ENCODE measurements at regions not wholly inside any gene's neighbourhood (a gene's known extent, or its start where the extent isn't known, plus 50 kb on each side); places are given as distances from the start of the nearest gene placed in this dataset.
"Not testable (repeated sequence)": the region's sequence is repeated elsewhere in the genome, so short reads cannot be mapped to it uniquely, and the experiment has no call there.

DNA sequence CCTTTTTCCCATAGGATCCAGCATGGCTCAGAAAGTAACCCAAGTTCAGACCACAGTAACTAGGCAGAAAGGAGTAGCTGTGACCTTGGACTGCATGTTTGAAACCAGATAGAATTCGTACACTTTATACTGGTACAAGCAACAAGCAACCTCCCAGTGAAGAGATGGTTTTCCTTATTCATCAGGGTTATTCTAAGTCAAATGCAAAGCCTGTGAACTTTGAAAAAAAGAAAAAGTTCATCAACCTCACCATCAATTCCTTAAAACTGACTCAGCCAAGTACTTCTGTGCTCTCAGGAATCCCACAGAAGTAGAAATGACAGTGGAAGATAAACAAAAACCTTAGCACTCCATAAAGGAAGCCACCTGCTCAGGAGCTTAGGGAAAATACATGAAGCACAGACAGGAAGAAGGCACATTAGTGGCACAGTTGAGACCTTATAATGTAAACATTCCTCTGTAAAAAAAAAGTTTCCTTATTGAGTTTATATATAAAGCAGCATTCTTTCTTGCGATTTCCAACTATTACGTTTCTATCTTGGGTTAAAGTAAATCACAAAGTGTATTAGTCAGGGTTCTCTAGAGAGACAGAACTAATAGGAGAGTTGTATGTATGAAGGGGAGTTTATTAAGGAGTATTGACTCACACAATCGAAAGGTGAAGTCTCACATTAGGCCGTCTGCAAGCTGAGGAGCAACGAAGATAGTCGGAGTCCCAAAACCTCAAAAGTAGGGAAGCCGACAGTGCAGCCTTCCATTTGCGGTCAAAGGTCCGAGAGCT is 398.4 kb downstream of the DAD1 start:
- DNase-seq (ENCODE audit: low spot score): peak; percentile 40

DNA sequence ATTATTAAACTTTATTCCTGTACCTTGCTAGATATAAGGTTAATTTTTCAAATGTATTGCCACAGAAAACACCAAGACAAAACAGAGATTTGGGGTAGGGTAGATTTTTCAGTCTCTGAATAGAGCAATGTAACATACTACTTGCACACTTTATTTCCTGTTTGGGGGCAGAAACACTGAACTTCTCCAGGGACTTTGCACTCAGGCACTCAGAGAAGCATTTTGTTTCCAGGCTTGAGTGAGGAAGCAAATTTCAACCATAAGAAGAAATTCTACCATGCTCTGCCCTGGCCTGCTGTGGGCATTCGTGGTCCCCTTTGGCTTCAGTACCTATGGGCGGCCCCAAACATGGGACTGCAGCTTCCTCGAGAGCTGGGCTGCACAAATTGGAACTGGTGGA is 399.1 kb downstream of the DAD1 start:
- DNase-seq (ENCODE audit: low spot score): no peak

DNA sequence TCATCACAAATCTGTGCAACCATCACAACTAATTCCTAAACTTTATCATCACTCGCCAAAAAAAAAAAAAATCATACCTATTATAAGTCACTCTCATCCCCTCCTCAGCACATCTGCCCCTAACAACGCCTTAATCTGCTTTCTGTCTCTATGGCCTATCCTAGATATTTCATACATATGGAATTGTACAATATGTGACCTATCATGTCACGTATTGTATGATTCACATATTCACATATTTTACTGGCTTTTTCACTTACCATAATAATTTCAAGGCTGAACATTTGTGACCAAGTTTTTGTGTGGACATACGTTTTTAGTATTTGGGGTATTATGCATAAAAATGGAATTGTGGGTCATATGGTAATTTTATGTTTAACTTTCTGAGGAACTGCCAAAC is 400.7 kb downstream of the DAD1 start:
- no peak for DNase-seq (ENCODE audit: low spot score)

DNA sequence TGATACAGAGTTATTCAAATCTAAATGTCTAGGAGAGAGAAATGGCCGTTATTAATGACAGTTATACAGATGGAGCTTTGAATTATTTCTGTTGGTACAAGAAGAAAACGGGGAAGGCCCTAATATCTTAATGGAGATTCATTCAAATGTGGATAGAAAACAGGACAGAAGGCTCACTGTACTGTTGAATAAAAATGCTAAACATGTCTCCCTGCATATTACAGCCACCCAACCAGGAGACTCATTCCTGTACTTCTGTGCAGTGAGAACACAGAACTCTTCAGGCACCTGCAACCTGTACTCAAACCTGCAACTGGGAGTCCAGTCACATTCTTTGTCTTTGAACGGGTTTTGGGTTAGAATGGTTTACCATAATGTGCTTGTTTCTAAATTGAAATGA is 403.2 kb downstream of the DAD1 start:
- no peak for DNase-seq (ENCODE audit: low spot score)

DNA sequence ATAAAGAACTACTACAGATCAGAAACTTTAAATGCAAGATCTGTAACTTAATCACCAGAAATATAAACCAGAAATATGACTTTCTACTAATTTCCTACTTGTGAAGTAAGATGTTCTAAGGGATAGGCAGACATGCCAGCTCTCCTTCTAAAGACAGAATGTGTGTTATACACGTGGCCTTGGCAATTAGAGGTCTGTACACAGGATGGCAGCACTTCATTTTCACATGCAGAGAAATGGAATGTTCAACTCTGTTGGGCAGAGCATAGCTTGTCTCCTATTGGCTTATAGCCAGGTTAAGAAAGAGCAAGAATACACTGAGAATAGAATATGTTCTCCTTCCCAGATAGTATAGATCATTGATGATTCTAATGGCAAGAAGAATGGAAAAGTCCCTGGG is 403.8 kb downstream of the DAD1 start:
- no peak for DNase-seq (ENCODE audit: low spot score)

DNA sequence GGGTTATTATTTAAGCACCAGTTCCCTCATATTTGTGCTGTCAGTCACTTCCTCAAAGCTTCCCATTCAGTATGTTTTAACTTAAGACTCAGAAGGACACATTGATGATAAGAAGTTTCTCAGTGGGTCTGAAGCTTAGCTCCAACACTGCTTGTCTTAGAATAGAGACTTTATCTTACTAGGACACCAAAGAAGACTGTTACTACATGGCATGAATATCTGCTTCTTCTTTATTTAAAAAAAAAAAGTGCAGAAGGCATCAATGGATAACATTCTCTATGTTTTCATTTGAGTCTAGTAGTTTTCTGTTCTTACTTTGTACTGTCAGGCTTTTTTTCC is 404.2 kb downstream of the DAD1 start:
- DNase-seq (ENCODE audit: low spot score): no peak

DNA sequence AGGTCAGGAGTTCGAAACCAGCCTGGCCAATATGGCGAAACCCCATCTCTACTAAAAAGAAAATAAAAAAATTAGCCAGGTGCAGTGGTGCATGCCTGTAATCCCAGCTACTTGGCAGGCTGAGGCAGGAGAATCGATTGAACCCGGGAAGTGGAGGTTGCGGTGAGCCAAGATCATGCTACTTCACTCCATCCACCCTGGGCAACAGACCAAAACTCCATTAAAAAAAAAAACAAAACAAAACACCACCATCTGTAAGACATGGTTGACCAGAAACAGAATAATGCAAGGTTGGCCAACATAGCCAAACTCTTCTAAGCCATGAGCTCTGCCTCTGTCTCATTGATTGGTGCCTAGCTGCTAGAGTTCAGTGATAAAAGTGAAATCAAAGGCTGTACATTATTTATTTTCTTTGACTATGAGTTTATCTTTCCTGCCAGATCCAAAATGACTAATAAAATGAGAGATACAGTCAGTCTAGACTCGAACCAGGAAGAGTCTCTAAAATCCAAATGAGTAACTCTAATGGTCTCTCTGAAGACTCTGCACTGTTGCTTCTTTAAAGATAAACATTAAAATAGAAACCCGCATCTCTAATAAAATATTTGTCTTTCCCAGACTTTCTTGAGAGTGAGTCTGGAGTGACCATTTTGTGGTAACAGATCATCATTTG is 404.7 kb downstream of the DAD1 start:
- DNase-seq (ENCODE audit: low spot score): peak; percentile 5

DNA sequence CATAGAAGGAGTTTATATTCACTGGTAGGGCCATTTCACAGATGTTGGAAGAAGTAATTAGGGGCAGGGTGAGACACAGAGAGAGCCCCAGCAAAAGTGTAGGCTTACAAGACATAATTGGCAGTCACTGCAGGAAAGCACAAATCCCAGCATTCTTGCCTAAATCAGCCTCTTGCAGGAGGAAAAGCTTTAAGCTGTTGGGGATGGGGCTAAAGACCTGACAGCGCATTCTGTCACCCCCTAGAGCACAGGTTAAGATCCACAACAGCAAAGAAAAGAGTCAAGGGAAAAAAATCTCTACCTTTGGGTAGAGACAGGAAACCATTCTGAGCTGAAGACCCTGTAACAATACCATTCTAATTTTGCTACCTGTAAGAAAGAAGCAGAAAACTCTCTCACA is 409.0 kb downstream of the DAD1 start:
- DNase-seq (ENCODE audit: low spot score): no peak

DNA sequence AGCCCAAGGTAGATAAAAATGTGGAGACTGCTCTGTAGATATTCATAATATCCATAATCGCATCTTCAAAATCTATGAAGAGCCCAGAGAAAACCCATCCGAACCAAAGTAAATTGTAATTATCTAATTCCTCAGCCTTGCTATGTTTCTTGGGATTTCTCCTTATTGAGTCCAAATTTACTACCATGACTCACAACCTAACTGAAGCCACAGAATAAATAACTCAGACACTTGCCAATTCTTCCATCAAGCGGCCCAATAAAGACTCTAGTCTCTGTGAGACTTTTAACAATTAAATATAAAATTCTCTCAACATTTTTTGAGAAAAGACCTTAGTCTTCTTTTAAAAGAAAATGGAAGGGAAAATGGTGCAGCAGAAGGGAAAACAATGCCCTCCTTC is 409.8 kb downstream of the DAD1 start:
- no peak for DNase-seq (ENCODE audit: low spot score)

DNA sequence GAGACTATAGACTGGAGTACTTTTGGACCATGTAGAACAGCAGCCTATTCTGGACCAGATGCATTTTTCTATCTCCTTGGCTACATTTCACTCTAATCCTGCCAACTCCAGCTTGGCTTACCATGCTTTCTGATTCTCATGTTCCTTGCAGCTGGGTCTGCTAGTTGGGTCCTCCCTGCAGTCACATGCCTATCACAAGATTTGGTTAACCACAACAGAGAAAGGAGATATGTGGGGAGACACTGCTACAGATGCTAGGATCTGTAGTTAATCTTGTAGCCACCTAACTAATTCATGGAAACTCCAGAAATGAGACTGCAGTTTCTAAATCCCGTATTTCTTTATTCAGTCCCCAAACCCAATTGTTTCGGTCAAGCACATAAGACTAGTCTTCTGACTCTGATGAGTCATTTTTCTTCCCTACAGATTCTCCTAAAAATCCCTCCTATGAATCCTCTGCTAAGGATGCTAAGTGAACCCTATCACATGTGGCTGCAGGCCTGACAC is 410.6 kb downstream of the DAD1 start:
- DNase-seq (ENCODE audit: low spot score): no peak

DNA sequence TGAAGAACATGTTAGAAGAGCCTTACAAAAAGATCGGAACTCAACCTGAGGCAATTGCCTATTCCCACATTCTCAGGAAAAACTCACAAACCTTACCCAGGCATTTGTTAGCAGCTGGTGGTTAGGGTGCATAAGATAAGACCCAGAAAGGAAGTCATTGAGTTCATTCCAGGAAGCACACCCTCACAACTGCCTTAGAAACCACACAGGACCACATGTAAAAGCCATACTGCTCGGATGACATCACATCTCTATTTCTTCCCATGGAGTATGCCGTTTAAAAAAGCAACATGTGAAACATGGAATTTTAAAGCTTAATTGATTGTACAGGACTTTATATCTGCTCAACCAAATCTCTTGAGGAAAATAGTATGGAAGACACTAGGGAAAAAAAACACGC is 411.2 kb downstream of the DAD1 start:
- no peak for DNase-seq (ENCODE audit: low spot score)

DNA sequence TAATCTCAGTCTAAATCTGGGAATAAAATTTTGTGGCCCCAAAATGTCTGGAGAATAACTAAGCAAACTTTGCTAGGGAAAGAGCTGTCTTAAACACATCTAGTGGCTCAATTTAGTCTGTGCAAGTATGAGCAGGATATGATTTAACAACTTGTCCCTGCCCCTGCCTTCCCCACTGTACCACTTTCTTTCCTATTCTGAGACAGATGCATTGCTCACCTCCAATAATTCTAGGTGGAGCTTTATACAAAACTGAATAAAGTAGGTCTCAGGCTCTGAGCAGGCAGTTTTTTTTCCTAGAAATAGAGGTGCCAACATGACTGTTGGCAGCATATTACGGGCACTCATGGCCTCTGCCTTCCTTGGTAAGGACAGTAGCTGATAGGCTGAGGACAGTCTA is 412.1 kb downstream of the DAD1 start:
- no peak for DNase-seq (ENCODE audit: low spot score)

DNA sequence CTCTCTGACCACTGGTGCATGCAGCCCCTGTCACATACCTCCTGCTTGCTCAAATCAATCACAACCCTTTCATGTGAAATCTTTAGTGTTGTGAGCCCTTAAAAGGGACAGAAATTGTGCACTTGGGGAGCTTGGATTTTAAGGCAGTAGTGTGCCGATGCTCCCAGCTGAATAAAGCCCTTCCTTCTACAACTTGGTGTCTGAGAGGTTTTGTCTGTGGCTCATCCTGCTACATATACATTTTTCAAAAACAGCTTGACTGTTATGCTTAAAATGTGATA is 413.8 kb downstream of the DAD1 start:
- DNase-seq (ENCODE audit: low spot score): not testable (repeated sequence)

DNA sequence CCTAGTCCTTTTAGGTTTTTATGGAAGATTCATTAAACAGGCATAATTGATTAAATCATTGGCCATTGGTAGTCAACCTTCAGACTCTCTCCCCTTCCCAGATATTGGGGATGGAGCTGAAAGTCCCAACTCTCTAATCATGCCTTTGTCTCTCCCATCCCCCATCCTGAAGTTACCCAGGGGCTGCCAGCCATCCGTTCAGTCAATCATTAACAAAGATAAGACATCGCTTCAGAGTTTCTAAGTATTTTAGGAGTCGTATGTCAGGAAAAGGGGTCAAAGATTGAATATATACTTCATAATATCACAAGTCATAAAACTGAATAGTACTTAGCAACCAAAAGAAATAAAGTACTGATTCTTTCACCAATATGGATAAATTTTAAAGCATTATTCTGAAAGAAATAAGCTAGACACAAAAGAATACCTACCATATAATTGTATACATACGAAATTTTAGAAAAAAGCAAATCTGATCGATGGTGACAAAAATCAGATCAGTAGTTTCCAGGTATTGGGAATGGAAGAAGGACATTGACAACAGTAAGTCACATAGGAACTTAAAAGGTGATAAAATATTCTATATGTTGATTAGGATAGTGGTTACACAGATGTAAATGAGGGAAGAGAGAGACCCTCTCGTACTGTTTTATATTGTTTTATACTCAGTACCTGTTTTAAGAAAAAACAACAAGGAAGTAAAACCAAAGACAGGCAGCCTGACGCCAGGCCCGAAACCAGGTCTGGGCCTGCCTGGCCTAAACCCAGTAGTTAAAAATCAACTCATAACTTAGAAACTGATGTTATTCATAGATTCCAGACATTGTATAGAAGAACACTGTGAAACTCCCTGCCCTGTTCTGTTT is 414.4 kb downstream of the DAD1 start:
- DNase-seq (ENCODE audit: low spot score): no peak

DNA sequence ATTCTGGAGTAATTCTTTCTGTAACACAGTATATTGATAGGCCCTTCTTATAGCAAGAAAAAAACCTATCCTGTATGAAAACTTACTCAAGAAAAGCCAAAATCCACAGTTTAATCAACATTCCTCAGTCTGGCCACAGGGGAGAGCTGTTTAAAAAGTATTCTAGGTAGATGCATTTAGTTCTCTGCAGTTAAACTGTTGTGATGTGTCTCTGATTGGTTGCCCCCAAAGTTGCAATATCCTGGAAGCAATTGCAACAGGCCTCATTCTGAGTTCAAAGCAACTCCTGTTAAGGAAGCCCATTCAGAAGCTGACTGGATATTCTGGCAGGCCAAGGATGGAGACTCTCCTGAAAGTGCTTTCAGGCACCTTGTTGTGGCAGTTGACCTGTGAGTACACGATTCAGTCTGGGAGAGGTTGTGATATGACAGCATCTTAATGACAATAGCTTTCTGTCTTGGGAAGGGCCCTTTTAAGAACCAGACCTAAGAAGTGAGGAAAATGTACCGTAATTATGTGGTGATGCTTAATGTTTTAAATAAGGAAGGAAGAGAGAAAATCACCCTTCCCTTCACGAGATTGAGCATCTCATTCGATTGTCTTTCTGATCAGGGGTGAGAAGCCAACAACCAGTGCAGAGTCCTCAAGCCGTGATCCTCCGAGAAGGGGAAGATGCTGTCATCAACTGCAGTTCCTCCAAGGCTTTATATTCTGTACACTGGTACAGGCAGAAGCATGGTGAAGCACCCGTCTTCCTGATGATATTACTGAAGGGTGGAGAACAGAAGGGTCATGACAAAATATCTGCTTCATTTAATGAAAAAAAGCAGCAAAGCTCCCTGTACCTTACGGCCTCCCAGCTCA is 420.7 kb downstream of the DAD1 start:
- no peak for DNase-seq (ENCODE audit: low spot score)

DNA sequence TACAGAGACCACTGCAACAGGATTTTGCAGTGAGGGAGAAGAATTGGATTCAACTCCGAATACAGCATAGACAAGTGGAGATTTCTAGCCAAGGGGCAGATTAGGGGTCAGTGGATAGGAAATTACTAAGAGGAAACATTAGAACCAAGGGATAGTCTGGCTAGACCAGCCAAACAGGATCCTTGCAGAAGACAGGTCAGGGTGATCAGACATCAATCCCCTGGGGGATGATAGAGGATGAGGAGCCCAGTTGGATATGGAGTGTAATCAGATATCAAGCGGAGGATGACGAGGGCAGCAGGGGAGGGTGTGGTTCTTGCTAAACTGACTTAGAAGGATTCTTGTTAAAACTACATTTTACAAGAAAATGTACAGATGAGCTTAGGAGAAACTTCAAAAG is 424.4 kb downstream of the DAD1 start:
- no peak for DNase-seq (ENCODE audit: low spot score)

DNA sequence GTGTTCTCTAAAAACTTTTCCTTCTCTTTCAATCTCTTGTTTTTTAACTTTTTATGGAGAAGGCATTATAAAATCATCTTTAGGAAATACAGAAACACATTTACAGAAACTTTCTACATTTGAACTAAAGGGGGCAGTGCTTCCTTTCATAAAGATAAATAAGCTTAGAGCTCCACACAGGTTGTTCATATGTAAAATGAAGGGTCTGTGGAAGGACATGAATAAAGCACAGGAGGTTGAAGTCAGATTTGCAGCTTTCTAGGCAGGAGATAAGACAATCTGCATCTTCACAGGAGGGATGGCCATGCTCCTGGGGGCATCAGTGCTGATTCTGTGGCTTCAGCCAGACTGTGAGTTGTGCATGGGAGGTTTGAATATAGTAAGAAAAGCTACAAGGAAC is 426.0 kb downstream of the DAD1 start:
- DNase-seq (ENCODE audit: low spot score): no peak

DNA sequence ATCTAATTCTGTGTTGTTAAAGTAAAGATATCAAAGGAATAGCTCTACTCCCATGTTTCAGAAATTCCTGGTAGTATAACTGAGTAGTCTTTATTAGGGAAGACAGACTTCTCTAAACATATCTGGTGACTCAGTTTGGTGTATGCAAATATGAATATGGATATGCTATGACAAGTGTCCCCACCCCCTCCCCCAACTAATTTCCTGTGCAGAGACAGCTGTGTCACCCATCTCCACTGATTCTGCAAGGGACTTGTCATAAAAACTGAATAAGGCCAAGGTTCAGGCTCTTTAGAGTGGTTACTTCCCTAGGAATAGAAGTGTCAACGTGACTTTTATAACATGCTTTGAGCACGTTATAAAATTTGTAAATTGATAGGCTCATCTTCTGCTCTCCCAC is 429.1 kb downstream of the DAD1 start:
- no peak for DNase-seq (ENCODE audit: low spot score)

DNA sequence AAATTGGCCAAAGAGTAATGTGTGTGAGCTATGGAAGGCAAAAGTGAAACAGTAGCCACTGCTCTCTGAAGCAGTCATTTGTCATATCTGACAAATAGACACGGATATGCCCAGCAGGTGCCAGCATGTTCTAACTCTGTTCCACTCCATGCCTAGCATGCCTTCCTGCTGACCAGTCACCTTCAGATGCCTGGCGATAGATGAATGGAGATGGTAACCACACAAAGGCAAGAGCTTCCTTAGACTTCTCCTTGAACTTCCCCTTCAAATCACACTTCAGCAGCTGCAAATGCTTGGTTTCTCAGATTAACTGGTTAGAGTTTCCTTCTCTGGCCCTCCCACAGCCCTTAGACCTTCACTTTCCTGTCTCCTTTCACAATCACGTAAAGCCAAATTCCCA is 429.9 kb downstream of the DAD1 start:
- DNase-seq (ENCODE audit: low spot score): no peak

DNA sequence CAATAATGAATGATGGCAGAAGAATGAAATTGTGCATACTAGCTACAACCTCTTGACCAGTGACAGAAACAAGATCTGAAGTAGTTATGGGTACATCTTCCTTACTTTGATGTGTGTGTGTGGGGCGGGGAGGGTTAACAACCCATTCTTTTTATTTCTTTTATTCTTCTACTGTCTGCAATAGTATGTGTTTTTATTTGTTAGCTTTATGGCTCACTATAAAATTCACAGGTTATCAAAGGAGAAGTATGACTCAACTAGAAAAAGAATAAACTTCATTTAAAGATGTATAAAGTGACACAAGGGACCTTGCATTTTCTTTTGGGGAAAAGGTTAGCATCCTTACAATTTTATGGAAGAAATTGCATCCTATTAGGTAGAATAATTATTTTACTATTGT is 430.5 kb downstream of the DAD1 start:
- no peak for DNase-seq (ENCODE audit: low spot score)

DNA sequence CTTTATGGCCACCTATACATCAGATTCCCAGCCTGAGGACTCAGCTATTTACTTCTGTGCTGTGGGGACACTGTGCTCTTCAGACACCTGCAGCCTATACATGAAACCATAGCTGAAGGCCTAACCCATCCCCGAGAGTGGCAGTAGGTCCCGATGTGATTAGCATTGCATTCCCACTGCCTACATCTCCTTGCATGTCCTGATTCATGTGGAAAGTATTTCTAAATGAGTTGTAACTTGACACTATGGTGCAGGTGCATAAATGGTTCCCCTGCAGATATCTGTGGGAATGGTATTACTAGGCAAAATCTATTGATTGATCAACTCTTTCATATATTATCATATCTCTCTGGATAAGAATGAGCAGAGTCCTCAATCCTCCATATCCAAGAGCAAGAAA is 433.5 kb downstream of the DAD1 start:
- DNase-seq (ENCODE audit: low spot score): no peak

DNA sequence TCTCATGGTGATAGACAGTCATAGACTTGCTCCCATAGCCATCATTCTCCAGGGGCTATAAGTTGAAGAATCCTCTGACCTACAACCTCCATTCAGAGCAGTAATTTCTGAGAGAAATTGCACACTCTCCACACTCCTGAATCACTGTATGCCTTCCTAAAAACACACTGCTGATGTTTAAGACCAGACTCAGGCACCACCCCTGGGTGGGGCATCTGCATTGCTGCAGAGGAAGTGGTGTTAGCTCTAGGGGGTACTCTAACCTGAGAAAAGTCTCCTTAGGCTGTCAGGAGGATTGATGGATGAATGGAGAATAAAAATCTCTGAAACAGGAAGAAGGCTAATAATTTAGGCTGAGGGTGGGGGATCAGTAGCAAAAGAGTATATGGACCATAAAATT is 436.1 kb downstream of the DAD1 start:
- no peak for DNase-seq (ENCODE audit: low spot score)

All from AG08396 (cell line).